ENCODE measurements at regions not wholly inside any gene's neighbourhood (a gene's known extent, or its start where the extent isn't known, plus 50 kb on each side); places are given as distances from the start of the nearest gene placed in this dataset.
"Not testable (repeated sequence)": the region's sequence is repeated elsewhere in the genome, so short reads cannot be mapped to it uniquely, and the experiment has no call there.

- DNase-seq = no peak
These were observed 54.4 kb upstream of the MSH6 start for GRCh38 chr2:47728551-47728950.

DNA sequence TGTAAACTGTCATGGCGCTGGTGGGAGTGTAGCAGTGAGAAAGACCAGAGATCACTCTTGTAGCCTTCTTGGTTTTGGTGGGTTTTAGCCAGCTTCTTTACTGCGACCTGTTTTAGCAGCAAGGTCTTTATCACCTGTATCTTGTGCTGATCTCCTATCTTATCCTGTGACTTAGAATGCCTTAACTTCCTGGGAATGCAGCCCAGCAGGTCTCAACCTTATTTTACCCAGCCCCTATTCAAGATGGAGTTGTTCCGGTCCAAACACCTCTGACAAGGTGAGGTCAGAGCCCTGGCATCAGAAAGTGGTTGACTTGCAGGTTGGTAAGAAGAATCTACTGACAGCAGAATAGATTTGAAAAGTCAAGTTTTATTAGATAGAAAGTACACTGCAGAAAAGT, 55.0 kb upstream of the MSH6 start:
- no peak for DNase-seq

- not testable (repeated sequence) for DNase-seq
These were observed 56.0 kb upstream of the MSH6 start for GRCh38 chr2:47726978-47727377.

- no peak for DNase-seq
These were observed 57.1 kb upstream of the MSH6 start for GRCh38 chr2:47725808-47726207.

- no peak for DNase-seq
These were observed 58.5 kb upstream of the MSH6 start for GRCh38 chr2:47724221-47724981.

- DNase-seq = no peak
These were observed 61.6 kb upstream of the MSH6 start for GRCh38 chr2:47721296-47721695.

GRCh38 chr2:47720559-47720958, 62.4 kb upstream of the MSH6 start:
- no peak for DNase-seq

- no peak for DNase-seq
These were observed 62.9 kb upstream of the MSH6 start for GRCh38 chr2:47720036-47720435.

GRCh38 chr2:47719099-47719498, 63.8 kb upstream of the MSH6 start:
- no peak for DNase-seq

DNA sequence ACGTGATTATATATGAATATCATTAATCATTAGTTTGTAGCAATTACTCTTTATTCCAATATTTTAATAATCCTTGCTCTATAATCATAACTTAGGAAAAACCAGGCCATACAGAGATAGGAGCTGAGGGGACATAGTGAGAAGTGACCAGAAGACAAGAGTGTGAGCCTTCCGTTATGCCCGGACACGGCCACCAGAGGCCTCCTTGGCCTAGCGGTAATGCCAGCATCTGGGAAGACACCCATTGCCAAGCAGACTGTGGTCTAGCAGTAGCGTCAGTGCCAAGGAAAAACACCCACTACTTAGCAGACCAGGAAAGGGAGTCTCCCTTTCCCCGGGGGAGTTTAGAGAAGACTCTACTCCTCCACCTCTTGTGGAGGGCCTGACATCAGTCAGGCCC, 66.6 kb upstream of the MSH6 start:
- not testable (repeated sequence) for DNase-seq

- DNase-seq = no peak
These were observed 67.4 kb upstream of the MSH6 start for GRCh38 chr2:47715552-47715951.

GRCh38 chr2:47708801-47709499, 74.0 kb upstream of the MSH6 start:
- DNase-seq = no peak

DNA sequence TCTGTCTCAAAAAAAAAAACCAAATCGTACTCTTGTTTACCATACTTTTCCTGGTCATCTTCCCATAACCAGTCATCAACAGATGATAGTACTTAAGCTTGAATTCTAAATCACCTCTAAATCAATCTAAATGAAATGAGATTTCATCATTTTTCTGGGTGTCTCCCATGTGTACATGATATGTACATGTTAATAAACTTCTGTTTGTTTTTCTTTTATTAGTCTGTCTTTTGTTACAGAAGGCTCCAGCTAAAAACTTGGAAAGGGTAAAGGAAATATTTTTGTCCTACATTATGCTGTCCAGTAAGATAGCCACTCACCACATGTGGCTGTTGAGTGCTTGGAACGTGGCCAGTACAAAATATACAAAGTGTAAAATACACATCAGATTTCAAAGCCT, 78.7 kb upstream of the MSH6 start:
- no peak for DNase-seq

- DNase-seq = no peak
These were observed 83.3 kb upstream of the MSH6 start for GRCh38 chr2:47699533-47700215.

- DNase-seq = not testable (repeated sequence)
These were observed 84.4 kb upstream of the MSH6 start for GRCh38 chr2:47698436-47698972.

- DNase-seq = not testable (repeated sequence)
These were observed 85.1 kb upstream of the MSH6 start for GRCh38 chr2:47697681-47698435.

GRCh38 chr2:47697000-47697601, 85.8 kb upstream of the MSH6 start:
- no peak for DNase-seq

- no peak for DNase-seq
These were observed 86.5 kb upstream of the MSH6 start for GRCh38 chr2:47696478-47696831.

GRCh38 chr2:47695800-47696477, 87.0 kb upstream of the MSH6 start:
- DNase-seq = no peak

- DNase-seq = not testable (repeated sequence)
These were observed 88.5 kb upstream of the MSH6 start for GRCh38 chr2:47694451-47694850.

DNA sequence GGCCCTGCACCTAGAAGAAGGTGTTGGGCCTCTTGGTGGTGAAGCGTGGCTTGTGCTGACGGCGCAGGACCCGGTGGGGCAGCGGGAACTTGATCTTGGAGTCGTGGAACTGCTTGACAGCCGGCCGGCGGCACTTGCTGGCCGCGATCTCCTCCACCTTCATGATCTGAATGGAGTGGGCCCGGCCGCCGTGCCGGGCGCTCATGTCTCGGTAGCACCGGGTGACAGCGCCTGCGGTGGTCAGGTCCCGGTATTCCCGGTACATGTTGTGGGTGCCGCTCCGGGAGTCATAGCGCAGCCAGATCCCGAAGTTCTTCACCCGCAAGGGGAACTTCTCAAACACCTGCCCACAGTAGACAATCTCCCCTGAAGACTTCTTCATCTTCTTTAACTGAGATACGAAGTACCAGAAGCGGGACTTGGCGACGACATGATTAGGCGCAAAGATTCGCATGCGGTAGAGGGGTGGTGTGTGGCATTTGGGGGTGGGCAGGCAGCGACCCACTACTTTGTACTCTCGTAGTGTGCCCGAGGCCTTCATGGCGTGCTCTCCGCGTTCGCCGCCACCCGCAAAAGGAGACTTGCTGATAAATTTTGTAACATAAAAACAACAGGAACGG, 92.1 kb upstream of the MSH6 start:
- DNase-seq = not testable (repeated sequence)

All from DMS153 (cell line).